ENCODE measurements at regions not wholly inside any gene's neighbourhood (a gene's known extent, or its start where the extent isn't known, plus 50 kb on each side); places are given as distances from the start of the nearest gene placed in this dataset.

DNA sequence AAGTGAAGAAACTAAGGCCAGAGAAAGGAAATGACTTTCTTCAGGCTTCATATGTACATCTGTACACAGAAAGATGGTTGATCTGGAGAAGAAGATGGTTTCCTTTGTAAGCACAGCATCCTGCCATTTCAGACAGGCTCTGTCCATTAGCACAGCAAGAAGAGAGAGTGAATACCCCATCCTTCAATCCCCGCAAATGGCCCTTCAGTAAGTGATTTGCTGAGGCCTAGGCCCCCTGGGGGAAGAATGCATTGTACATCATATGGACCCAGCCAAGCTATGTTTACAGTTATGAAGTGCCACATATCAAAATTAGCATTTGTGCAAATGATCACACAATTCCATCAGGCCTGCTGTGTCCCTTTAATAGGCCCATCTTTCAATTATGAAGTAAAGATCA is 657.4 kb downstream of the BRINP1 start:
- DNase-seq (ENCODE audit: low read depth, low spot score): no peak
- H3K9me3 ChIP-seq (ENCODE audit: low read depth, low read length): no peaks in the 10 kb centered on the region; the same call in 1 of the 2 replicates
- no peak overlapping the region for H3K27ac ChIP-seq
- no peaks in the 10 kb centered on the region for H3K36me3 ChIP-seq (ENCODE audit: insufficient read depth, low read length)
- H3K4me3 ChIP-seq: no peak overlapping the region
- H3K9ac ChIP-seq (ENCODE audit: insufficient read length): no peak overlapping the region
- TF ChIP-seq FOXP2 (optimal IDR thresholded peaks at IDR 0.05; ENCODE audit: control extremely low read depth, extremely low read length, insufficient read depth): no peak
- no peak for TF ChIP-seq EZH2 (IDR thresholded peaks at IDR 0.05)
- no peak for TF ChIP-seq POLR2AphosphoS5 (IDR thresholded peaks at IDR 0.05; ENCODE audit: borderline replicate concordance, low read depth, low read length)

DNA sequence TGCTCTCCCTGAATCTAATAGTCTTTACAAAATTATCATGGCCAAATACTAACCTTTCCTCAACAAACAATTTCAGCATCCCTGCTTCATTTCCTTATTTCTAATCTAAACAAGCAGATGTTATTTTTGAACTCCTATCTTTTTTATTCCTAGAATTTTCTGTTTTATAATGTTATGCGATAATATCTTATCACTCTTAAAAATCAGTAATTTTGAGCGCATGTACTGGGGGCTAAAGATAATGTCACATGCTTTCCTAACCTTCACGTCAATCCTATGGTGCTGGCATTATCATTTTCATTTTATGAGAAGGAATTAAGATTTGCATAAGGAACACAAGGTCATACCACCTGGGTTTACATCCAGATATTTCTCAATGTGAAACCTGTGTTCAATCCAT is 648.0 kb downstream of the BRINP1 start:
- DNase-seq (ENCODE audit: low read depth, low spot score): no peak
- TF ChIP-seq POLR2AphosphoS5 (IDR thresholded peaks at IDR 0.05; ENCODE audit: borderline replicate concordance, low read depth, low read length): no peak
- no peak for TF ChIP-seq FOXP2 (optimal IDR thresholded peaks at IDR 0.05; ENCODE audit: control extremely low read depth, extremely low read length, insufficient read depth)
- TF ChIP-seq EZH2 (IDR thresholded peaks at IDR 0.05): no peak
- no peak overlapping the region for H3K4me3 ChIP-seq
- H3K9ac ChIP-seq (ENCODE audit: insufficient read length): no peak overlapping the region
- no peaks in the 10 kb centered on the region for H3K9me3 ChIP-seq (ENCODE audit: low read depth, low read length)
- H3K36me3 ChIP-seq (ENCODE audit: insufficient read depth, low read length): no peaks in the 10 kb centered on the region
- H3K27ac ChIP-seq: no peak overlapping the region

DNA sequence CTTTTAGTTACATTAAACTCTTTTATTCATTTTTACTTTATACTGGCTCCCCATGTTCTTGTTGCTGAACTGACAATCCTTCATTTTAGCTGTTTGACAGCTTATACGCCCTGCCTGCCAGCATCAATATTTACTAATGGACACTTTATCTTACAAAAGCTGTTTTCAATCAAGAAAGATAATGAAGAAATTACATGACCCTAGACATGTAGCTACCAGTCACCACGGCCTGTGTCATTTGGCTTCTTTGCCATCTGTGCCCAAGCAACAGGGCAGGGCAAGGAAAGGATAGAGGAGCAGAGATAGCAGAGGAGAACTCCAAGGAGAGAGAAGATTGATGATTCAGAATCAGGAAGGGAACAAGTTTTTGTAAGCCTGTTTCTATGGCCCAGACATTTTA is 647.3 kb downstream of the BRINP1 start:
- no peak overlapping the region for H3K27ac ChIP-seq

DNA sequence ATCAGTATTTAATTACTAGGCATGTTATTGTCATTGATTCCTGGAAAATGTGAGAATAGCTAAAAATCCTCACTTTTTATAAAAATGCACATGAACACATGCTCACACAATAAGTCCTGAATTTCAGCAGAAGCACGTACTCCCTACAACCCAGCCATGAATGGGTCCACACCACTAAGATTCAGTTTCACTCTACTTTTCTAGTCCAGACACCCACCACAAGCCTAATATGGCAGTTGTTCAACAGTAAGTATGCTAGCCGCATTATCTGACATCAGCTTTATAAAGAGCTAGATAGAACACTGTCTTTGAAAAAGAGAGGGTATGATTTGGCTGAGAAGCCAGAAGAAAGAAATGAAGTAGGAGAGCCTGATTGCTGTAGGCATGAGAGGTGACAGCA is 639.3 kb downstream of the BRINP1 start:
- DNase-seq (ENCODE audit: low read depth, low spot score): no peak
- H3K9me3 ChIP-seq (ENCODE audit: low read depth, low read length): no peaks in the 10 kb centered on the region
- no peak overlapping the region for H3K4me3 ChIP-seq
- H3K9ac ChIP-seq (ENCODE audit: insufficient read length): no peak overlapping the region
- H3K27ac ChIP-seq: no peak overlapping the region
- TF ChIP-seq FOXP2 (optimal IDR thresholded peaks at IDR 0.05; ENCODE audit: control extremely low read depth, extremely low read length, insufficient read depth) (no peak), POLR2AphosphoS5 (IDR thresholded peaks at IDR 0.05; ENCODE audit: borderline replicate concordance, low read depth, low read length) (no peak), EZH2 (IDR thresholded peaks at IDR 0.05) (no peak)
- H3K36me3 ChIP-seq (ENCODE audit: insufficient read depth, low read length): no peaks in the 10 kb centered on the region

More for the DNA sequence above, 647.3 kb downstream of the BRINP1 start:
- H3K4me3 ChIP-seq: no peak overlapping the region
- H3K36me3 ChIP-seq (ENCODE audit: insufficient read depth, low read length): no peaks in the 10 kb centered on the region
- H3K9me3 ChIP-seq (ENCODE audit: low read depth, low read length): no peaks in the 10 kb centered on the region
- H3K9ac ChIP-seq (ENCODE audit: insufficient read length): no peak overlapping the region
- no peak for DNase-seq (ENCODE audit: low read depth, low spot score)
- TF ChIP-seq POLR2AphosphoS5 (IDR thresholded peaks at IDR 0.05; ENCODE audit: borderline replicate concordance, low read depth, low read length): no peak
- TF ChIP-seq FOXP2 (optimal IDR thresholded peaks at IDR 0.05; ENCODE audit: control extremely low read depth, extremely low read length, insufficient read depth): no peak
- TF ChIP-seq EZH2 (IDR thresholded peaks at IDR 0.05): no peak

DNA sequence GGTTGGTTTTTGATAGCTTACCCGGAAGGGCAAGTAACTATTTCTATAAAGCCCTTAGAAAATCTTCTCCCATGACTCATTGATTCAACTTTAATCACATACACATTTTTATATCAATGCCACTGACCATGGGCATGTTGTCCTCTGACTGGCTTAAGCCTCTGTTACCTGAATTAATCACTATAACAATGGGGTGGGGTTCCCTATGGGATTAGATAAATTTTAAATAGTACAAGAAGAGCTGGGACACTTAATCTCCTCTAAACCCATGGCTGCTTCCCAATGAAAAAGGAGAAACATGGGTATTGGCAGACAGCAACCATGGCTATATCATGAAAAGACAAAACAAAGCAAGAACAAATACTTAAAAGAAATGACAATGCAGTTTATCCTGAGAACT is 636.2 kb downstream of the BRINP1 start:
- Histone ChIP-seq H3K4me3 (no peak overlapping the region), H3K27ac (no peak overlapping the region), H3K9ac (ENCODE audit: insufficient read length) (no peak overlapping the region), H3K9me3 (ENCODE audit: low read depth, low read length) (no peaks in the 10 kb centered on the region), H3K36me3 (ENCODE audit: insufficient read depth, low read length) (no peaks in the 10 kb centered on the region)
- DNase-seq (ENCODE audit: low read depth, low spot score): no peak
- no peak for TF ChIP-seq POLR2AphosphoS5 (IDR thresholded peaks at IDR 0.05; ENCODE audit: borderline replicate concordance, low read depth, low read length)
- TF ChIP-seq FOXP2 (optimal IDR thresholded peaks at IDR 0.05; ENCODE audit: control extremely low read depth, extremely low read length, insufficient read depth): no peak
- no peak for TF ChIP-seq EZH2 (IDR thresholded peaks at IDR 0.05)

DNA sequence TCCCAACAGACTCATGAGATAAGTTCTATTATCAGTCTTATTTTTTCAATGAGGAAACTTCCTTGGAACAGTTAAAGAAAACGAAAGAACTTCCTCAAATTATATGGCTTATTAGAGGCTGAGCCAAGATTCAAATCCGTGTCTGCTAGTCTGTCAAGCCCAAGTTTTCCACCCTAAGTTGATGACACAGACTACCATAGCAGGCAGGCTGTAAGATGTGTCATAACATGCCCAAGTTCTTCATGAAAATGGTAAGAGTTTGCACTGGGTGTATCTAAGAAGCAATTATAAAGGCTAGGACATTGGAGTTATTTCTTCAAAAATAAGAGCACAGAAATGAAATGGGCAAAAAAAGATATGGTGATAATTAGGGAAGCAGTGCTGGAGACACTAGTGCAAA is 634.5 kb downstream of the BRINP1 start:
- TF ChIP-seq EZH2 (IDR thresholded peaks at IDR 0.05): no peak
- TF ChIP-seq POLR2AphosphoS5 (IDR thresholded peaks at IDR 0.05; ENCODE audit: borderline replicate concordance, low read depth, low read length): no peak
- TF ChIP-seq FOXP2 (optimal IDR thresholded peaks at IDR 0.05; ENCODE audit: control extremely low read depth, extremely low read length, insufficient read depth): no peak
- no peak for DNase-seq (ENCODE audit: low read depth, low spot score)
- no peak overlapping the region for H3K27ac ChIP-seq
- no peak overlapping the region for H3K4me3 ChIP-seq
- no peaks in the 10 kb centered on the region for H3K9me3 ChIP-seq (ENCODE audit: low read depth, low read length)
- H3K9ac ChIP-seq (ENCODE audit: insufficient read length): no peak overlapping the region
- H3K36me3 ChIP-seq (ENCODE audit: insufficient read depth, low read length): no peaks in the 10 kb centered on the region

DNA sequence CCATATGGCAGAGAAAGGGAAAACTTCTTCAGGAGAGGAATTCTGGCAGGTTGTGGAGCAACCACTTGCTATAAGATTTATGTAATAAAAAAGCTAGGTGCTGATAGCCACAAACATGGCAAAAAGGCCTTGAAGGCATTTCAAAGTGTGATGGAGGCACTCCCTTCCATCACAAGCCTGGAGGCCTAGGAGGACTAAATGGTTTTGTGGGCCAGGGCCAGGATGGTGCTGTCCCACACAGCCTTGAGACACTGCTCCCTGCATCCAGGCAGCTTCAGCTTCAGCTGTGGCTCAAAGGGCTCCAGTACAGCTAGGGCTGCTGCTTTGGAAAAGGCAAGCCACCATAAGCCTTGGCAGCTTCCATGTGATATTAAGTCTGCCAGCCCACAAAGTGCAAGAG is 632.8 kb downstream of the BRINP1 start:
- Histone ChIP-seq H3K9ac (ENCODE audit: insufficient read length) (no peak overlapping the region), H3K9me3 (ENCODE audit: low read depth, low read length) (no peaks in the 10 kb centered on the region), H3K36me3 (ENCODE audit: insufficient read depth, low read length) (no peaks in the 10 kb centered on the region), H3K4me3 (no peak overlapping the region), H3K27ac (no peak overlapping the region)
- no peak for TF ChIP-seq EZH2 (IDR thresholded peaks at IDR 0.05)
- TF ChIP-seq FOXP2 (optimal IDR thresholded peaks at IDR 0.05; ENCODE audit: control extremely low read depth, extremely low read length, insufficient read depth): no peak
- TF ChIP-seq POLR2AphosphoS5 (IDR thresholded peaks at IDR 0.05; ENCODE audit: borderline replicate concordance, low read depth, low read length): no peak
- no peak for DNase-seq (ENCODE audit: low read depth, low spot score)

DNA sequence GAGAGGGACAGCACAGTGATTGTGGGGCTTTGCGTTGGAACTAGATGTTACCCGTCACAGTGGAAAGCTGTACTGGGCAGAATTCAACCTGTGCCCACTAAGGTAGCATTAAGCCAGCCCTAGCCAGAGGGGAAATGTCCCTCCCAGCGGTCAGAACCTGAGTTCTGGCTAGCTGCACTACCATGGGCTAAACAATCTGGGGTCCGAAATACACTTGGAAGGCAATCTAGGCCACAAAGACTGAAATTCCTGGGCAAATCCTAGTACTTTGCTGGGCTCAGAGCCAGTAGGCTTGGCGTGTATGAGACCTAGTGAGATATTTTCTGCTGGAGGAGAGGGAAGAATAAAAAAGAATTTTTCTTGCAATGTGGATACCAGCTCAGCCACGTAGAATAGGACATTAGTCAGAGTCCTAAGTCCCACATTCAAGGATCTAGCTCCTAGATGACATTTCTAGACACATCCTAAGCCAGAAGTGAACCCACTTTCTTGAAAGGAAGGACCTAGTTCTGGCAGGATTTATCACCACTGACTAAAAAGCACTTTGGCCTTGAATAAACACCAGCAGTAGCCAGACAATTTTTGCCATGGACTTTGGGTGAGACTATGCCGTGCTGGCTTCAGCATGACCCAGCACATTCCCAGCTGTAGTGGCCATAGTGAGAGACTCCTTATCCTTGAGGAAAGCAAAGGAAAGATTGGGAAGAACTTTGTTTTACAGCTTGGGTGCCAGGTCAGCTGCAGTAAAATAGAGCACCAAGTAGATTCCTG is 618.0 kb downstream of the BRINP1 start:
- no peak for TF ChIP-seq EZH2 (IDR thresholded peaks at IDR 0.05)
- TF ChIP-seq FOXP2 (optimal IDR thresholded peaks at IDR 0.05; ENCODE audit: control extremely low read depth, extremely low read length, insufficient read depth): no peak
- TF ChIP-seq POLR2AphosphoS5 (IDR thresholded peaks at IDR 0.05; ENCODE audit: borderline replicate concordance, low read depth, low read length): no peak
- Histone ChIP-seq H3K9me3 (ENCODE audit: low read depth, low read length) (no peaks in the 10 kb centered on the region), H3K9ac (ENCODE audit: insufficient read length) (no peak overlapping the region), H3K27ac (no peak overlapping the region), H3K36me3 (ENCODE audit: insufficient read depth, low read length) (no peaks in the 10 kb centered on the region), H3K4me3 (no peak overlapping the region)
- DNase-seq (ENCODE audit: low read depth, low spot score): no peak

DNA sequence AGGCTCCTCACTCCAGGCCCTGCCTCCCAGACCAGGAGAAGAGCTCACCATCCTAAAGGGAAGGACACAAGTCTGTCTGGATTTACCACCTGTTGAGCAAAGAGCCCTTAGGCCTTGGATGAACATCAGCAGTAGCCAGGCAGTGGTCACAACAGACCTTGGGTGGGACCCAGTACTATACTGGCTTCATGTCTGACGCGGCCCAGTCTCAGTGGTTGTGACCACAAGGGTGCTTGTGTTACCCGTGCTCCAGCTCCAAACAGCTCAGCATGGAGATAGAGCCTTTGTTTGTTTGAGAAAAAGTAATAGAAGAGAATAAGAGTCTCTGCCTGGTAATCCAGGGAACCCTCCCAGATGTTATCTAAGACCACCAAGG is 617.4 kb downstream of the BRINP1 start:
- Histone ChIP-seq H3K4me3 (no peak overlapping the region), H3K27ac (no peak overlapping the region), H3K9ac (ENCODE audit: insufficient read length) (no peak overlapping the region), H3K9me3 (ENCODE audit: low read depth, low read length) (no peaks in the 10 kb centered on the region), H3K36me3 (ENCODE audit: insufficient read depth, low read length) (no peaks in the 10 kb centered on the region)
- DNase-seq (ENCODE audit: low read depth, low spot score): no peak
- no peak for TF ChIP-seq EZH2 (IDR thresholded peaks at IDR 0.05)
- TF ChIP-seq FOXP2 (optimal IDR thresholded peaks at IDR 0.05; ENCODE audit: control extremely low read depth, extremely low read length, insufficient read depth): no peak
- TF ChIP-seq POLR2AphosphoS5 (IDR thresholded peaks at IDR 0.05; ENCODE audit: borderline replicate concordance, low read depth, low read length): no peak

Measured in SK-N-MC (cell line).